Common myeloid progenitor, CD34-positive (primary cell): ENCODE measurements at regions not wholly inside any gene's neighbourhood (a gene's known extent, or its start where the extent isn't known, plus 50 kb on each side); places are given as distances from the start of the nearest gene placed in this dataset.

Experiments
- CTCF ChIA-PET: fragments of 350-600 bp; sonication (Branson Sonifier 250); formaldehyde crosslinking; loops from one replicate; lab custom pipeline; 2021; ENCODE audit warnings: antibody characterized with exemption; lab: Charles Lee
- POLR2A ChIA-PET: fragments of 350-600 bp; sonication (Branson Sonifier 250); formaldehyde crosslinking; loops from one replicate; lab custom pipeline; 2021; ENCODE audit warnings: antibody characterized with exemption; lab: Charles Lee
- DNase-seq, 3 donors: peaks; one replicate each; pipeline versions ENCODE4 v3.0.0 to v3.0.0-alpha.2; 2013
- H3K27ac ChIP-seq, 2 experiments: 1 replicate in 1 of 2; 2 replicates in 1 of 2; pipeline ENCODE4 v1.7.0; 2013; ENCODE audit warnings: inconsistent platforms in 2 of 2, low read length in 2 of 2, mild to moderate bottlenecking in 2 of 2, low read depth in 1 of 2, moderate library complexity in 1 of 2; ENCODE audit not compliant: severe bottlenecking in 2 of 2, insufficient read depth in 1 of 2, poor library complexity in 1 of 2
- H3K27me3 ChIP-seq, 5 experiments: replicated peaks in 2 of 5; 1 replicate in 3 of 5; 2 replicates in 2 of 5; pipeline versions ENCODE4 v1.6.1 to v1.7.0; 2013; ENCODE audit warnings: low read length in 4 of 5, mild to moderate bottlenecking in 2 of 5, moderate library complexity in 2 of 5, inconsistent platforms in 1 of 5; ENCODE audit not compliant: insufficient read depth in 5 of 5, control insufficient read depth in 4 of 5
- H3K36me3 ChIP-seq, 4 experiments: 1 replicate in 2 of 4; 2 replicates in 2 of 4; pipeline versions ENCODE4 v1.6.1 to v1.7.0; 2013; ENCODE audit warnings: low read length in 3 of 4, control low read depth in 1 of 4, mild to moderate bottlenecking in 1 of 4; ENCODE audit not compliant: control insufficient read depth in 4 of 4, insufficient read depth in 4 of 4
- H3K4me1 ChIP-seq, 4 experiments: 1 replicate in 3 of 4; 2 replicates in 1 of 4; pipeline versions ENCODE4 v1.6.1 to v1.7.1; 2013; ENCODE audit warnings: low read length in 3 of 4, mild to moderate bottlenecking in 3 of 4, control low read depth in 1 of 4, inconsistent platforms in 1 of 4, moderate library complexity in 1 of 4; ENCODE audit not compliant: control insufficient read depth in 4 of 4, insufficient read depth in 4 of 4; ENCODE audit errors: control extremely low read depth in 1 of 4
- H3K4me3 ChIP-seq, 7 experiments: 1 replicate in 4 of 7; 2 replicates in 3 of 7; pipeline versions ENCODE4 v1.5.1 to v1.7.0; 2013; ENCODE audit warnings: mild to moderate bottlenecking in 7 of 7, low read length in 6 of 7, moderate library complexity in 6 of 7, inconsistent platforms in 2 of 7, low read depth in 2 of 7, control low read depth in 1 of 7; ENCODE audit not compliant: insufficient read depth in 4 of 7, control insufficient read depth in 1 of 7; ENCODE audit errors: extremely low read depth in 1 of 7
- H3K9me3 ChIP-seq, 5 experiments: 1 replicate in 4 of 5; 2 replicates in 1 of 5; pipeline versions ENCODE4 v1.6.1 to v1.7.1; 2013; ENCODE audit warnings: low read length in 4 of 5, mild to moderate bottlenecking in 2 of 5, inconsistent platforms in 1 of 5, low read depth in 1 of 5, moderate library complexity in 1 of 5; ENCODE audit not compliant: control insufficient read depth in 4 of 5, insufficient read depth in 2 of 5; ENCODE audit errors: control extremely low read depth in 1 of 5
- WGBS: methylation state at CpG from one replicate; pipeline ENCODE4 v1.1.5; 2013; ENCODE audit not compliant: insufficient coverage; 5-methylcytosine and 5-hydroxymethylcytosine counted together

GRCh38 chr15:97182581-97182980, 777.9 kb upstream of the ARRDC4 start:
- H3K4me3 ChIP-seq = no peak overlapping the region
- no peaks in the 10 kb centered on the region for H3K9me3 ChIP-seq
- DNase-seq = no peak
- H3K27me3 ChIP-seq = peaks cover 0 to 4% (median 0%) of the 10 kb centered on the region in 5 experiments
- no peaks in the 10 kb centered on the region for H3K36me3 ChIP-seq
- H3K4me1 ChIP-seq = no peaks in the 10 kb centered on the region
- 98% methylated on average over 7 of the region's 7 CpGs for WGBS
- ChIA-PET POLR2A (no interaction called here), CTCF (no interaction called here)
- H3K27ac ChIP-seq = no peak overlapping the region

GRCh38 chr15:97189162-97189780, 771.2 kb upstream of the ARRDC4 start:
- DNase-seq = no peak
- no peaks in the 10 kb centered on the region for H3K4me1 ChIP-seq

GRCh38 chr15:97194750-97195149, 765.8 kb upstream of the ARRDC4 start:
- no peaks in the 10 kb centered on the region for H3K36me3 ChIP-seq
- WGBS = no CpG with 5 or more reads among the region's 1 CpG
- no peak overlapping the region for H3K4me3 ChIP-seq
- H3K9me3 ChIP-seq = peaks cover 0 to 3% (median 0%) of the 10 kb centered on the region in 5 experiments
- no peak for DNase-seq
- no peaks in the 10 kb centered on the region for H3K27me3 ChIP-seq
- H3K4me1 ChIP-seq = no peaks in the 10 kb centered on the region
- no peak overlapping the region for H3K27ac ChIP-seq
- ChIA-PET POLR2A (no interaction called here), CTCF (no interaction called here)

More at GRCh38 chr15:97189162-97189780, 771.2 kb upstream of the ARRDC4 start:
- H3K27ac ChIP-seq = no peak overlapping the region
- ChIA-PET CTCF (no interaction called here), POLR2A (no interaction called here)
- H3K4me3 ChIP-seq = no peak overlapping the region
- no peaks in the 10 kb centered on the region for H3K36me3 ChIP-seq
- H3K9me3 ChIP-seq = peaks cover 0 to 3% (median 0%) of the 10 kb centered on the region in 5 experiments
- no peaks in the 10 kb centered on the region for H3K27me3 ChIP-seq
- WGBS = 100% methylated on average over 3 of the region's 3 CpGs

GRCh38 chr15:97196048-97197014, 764.2 kb upstream of the ARRDC4 start:
- peaks cover 0 to under 1% (median 0%) of the 10 kb centered on the region in 5 experiments for H3K9me3 ChIP-seq
- CTCF ChIA-PET = interaction anchor here (0.7 kb wide), 1 partner anchor 13 kb away, joined by 3 read pairs; no protein-coding TSS in a partner anchor
- WGBS = 67% methylated on average over 8 of the region's 16 CpGs
- no peaks in the 10 kb centered on the region for H3K4me1 ChIP-seq
- no peak overlapping the region for H3K4me3 ChIP-seq
- H3K36me3 ChIP-seq = no peaks in the 10 kb centered on the region
- H3K27ac ChIP-seq = no peak overlapping the region
- no peak for DNase-seq
- POLR2A ChIA-PET = no interaction called here
- no peaks in the 10 kb centered on the region for H3K27me3 ChIP-seq

GRCh38 chr15:97199393-97200051, 761.0 kb upstream of the ARRDC4 start:
- ChIA-PET CTCF (no interaction called here), POLR2A (no interaction called here)
- no peak for DNase-seq
- no peaks in the 10 kb centered on the region for H3K27me3 ChIP-seq
- 86% methylated on average over 1 of the region's 3 CpGs for WGBS
- no peaks in the 10 kb centered on the region for H3K36me3 ChIP-seq
- H3K27ac ChIP-seq = no peak overlapping the region
- no peaks in the 10 kb centered on the region for H3K9me3 ChIP-seq
- H3K4me3 ChIP-seq = no peak overlapping the region
- H3K4me1 ChIP-seq = no peaks in the 10 kb centered on the region

- CTCF ChIA-PET = no interaction called here
- no peak for DNase-seq
- no CpG with 5 or more reads among the region's 2 CpGs for WGBS
- Histone ChIP-seq H3K9me3 (no peaks in the 10 kb centered on the region), H3K4me3 (no peak overlapping the region), H3K36me3 (no peaks in the 10 kb centered on the region), H3K4me1 (no peaks in the 10 kb centered on the region), H3K27ac (no peak overlapping the region), H3K27me3 (no peaks in the 10 kb centered on the region)
- POLR2A ChIA-PET = no interaction called here
These were observed 760.3 kb upstream of the ARRDC4 start for GRCh38 chr15:97200161-97200560.
